GM18519 (cell line): ENCODE measurements at regions not wholly inside any gene's neighbourhood (a gene's known extent, or its start where the extent isn't known, plus 50 kb on each side); places are given as distances from the start of the nearest gene placed in this dataset.
A peak's percentile ranks its signal among the peaks of the same experiment; 100 is the strongest.
"Not testable (repeated sequence)": the region's sequence is repeated elsewhere in the genome, so short reads cannot be mapped to it uniquely, and the experiment has no call there.

ENCODE experiments used
- ATAC-seq: cut with Tn5 transposase; IDR thresholded peaks from one replicate; pipeline ENCODE4 v1.9.1; 2021; ENCODE audit warnings: mild to moderate bottlenecking, moderate library complexity; ENCODE audit not compliant: unreplicated experiment, low FRiP score

DNA sequence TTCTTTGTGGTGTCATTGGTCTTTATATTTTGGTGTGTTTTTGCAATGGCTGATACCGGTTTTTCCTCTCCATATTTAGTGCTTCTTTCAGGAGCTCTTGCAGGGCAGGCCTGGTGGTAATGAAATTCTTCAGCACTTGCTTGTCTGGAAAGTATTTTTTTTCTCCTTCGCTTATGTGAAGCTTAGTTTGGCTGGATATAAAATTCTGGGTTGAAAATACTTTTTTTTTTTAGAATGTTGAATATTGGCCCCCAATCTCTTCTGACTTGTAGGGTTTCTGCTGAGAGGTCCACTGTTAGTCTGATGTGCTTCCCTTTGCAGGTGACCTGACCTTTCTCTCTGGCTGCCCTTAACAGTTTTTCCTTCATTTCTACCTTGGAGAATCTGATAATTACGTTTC, 82.7 kb downstream of the XCL2 start:
- ATAC-seq, result not testable (repeated sequence)

DNA sequence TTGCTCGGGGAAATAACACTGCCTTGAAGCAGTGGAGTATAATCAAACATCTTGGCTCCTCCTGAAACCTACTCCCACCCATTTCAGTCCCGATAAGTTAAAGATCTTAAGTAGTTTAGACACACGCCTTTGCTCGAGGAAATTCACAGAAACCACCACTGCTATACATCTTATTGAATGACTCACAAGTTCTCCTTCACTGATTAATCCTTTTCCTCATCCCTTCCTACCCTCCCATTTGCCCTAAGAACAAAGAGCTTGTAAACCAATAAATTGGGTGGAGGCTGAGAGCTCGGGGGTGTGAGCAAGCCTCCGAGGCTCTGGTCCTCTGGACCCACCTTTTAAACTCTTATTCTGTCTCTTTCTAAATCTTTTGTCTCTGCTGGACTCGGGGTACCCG, 86.5 kb downstream of the XCL2 start:
- ATAC-seq, result not testable (repeated sequence)

DNA sequence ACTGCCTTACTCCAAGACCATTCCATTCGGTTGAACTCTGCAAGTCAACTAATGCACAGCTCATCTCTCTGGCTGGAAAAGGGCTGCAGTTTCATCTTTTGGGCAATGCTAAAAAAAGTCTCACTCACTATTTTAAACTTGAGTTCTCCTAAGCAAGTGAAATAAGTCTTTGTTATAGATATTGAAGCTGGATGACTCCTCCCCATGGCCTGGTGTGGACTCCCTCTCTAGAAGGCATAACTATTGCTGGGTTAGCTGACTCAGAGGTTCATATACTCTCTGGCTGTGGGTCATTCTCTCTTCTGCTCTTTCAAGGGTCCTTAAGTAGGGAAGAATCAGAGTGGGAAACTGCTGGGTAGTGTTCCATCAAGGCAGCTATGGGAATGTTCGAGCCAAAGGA, 88.0 kb downstream of the XCL2 start:
- ATAC-seq, result no peak

DNA sequence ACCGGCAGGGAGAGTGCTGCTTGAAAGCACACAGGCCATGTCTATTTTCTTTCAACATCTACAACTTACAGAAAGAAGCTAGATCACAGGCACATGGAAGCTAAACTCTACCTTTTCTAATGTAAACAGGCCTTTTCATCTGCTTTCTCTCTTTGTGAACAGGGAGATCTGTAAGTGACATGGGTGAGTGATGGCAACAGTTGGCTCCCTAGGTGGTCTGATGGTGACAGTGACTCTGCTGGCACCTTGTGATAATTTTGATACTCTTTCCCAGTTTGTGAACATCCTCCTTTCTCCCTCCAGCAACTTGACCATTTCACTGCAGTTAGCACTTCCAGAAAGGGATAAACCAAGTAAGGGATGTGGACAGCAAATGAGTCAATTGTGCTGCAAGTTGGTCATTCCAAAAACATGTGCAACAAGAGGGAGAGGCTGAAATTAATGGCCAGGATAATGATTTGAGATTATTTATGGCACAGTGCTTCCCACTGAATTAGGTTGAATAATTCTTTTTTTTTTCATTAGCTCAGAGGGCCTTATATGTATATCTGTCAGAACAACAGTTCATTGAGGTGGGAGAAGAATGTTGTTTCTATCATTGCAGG, 89.5 kb downstream of the XCL2 start:
- ATAC-seq, result no peak

DNA sequence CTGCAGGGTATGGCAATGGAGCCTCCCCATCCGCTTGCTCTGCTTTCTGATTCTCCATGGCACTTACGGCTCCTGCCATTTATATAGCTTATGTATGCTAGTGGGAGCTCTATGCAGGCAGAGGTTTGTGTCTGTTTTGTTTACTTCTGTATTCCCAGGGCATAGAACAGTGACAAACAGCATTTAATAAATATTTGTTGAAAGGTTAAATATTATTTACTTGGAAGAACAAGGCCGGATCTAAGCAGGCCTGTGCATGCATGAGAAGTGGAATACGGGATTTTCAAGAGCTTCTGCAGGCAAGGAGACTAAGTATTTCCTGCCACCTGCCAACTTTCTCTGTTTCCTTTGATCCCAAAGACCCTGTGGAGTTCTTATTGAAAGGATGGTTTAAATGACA, 90.7 kb downstream of the XCL2 start:
- ATAC-seq, result no peak

DNA sequence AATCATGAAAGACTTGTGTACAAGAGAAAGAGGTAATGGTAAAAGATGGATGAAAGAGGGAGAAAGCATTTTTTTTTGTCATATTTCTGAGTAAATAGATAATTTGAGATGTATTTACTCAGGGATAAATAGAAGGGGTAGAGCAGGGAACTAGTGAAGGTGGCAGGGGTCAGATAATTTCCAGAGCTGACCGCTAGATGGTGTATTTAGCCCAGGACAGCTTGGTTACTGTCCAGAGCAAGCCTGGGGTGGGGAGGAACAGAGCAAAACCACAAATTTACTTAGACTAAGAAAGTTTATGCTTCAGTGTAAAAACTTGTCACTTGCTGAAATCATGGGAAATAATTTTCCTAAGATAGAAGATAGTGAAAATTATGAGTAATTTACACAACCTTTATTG, 91.5 kb downstream of the XCL2 start:
- no peak for ATAC-seq

DNA sequence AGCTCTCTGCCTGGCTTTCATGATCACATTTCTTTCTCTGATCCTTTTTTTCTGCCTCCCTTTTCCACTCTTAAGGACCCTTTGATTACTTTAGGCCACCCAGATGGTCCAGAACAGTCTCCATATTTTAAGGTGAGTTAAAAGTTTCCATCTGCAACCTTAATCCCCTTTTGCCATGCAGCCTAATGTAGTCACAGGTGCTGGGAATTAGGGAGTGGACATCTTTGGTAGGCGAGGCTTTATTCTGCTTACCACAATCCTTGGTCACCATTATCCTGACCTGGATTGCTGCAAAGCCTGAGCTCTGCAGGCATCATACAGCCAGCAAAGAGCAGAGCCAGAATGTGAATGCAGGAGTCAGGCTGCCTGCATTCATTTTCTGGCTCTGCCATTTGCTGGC, 95.9 kb downstream of the XCL2 start:
- ATAC-seq, result no peak

DNA sequence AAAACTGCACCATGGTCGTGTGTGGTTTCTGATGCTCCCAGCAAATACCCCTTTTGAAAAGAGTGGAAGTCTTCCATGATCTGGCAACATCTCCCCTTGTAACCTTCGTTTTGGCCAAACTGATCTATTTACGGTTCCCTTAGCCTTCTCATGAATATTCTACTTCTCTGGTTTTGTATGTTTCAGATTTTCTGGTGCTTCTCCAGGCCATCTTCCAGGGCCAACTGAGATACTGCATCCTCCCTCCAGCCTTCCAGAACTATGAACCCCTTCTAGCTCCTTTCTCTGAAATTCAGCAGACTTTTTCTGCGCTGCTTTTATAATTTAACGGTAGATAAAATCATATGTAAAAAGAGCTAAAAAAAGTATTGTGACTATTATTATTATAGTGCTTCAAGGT, 97.7 kb downstream of the XCL2 start:
- ATAC-seq, result no peak

DNA sequence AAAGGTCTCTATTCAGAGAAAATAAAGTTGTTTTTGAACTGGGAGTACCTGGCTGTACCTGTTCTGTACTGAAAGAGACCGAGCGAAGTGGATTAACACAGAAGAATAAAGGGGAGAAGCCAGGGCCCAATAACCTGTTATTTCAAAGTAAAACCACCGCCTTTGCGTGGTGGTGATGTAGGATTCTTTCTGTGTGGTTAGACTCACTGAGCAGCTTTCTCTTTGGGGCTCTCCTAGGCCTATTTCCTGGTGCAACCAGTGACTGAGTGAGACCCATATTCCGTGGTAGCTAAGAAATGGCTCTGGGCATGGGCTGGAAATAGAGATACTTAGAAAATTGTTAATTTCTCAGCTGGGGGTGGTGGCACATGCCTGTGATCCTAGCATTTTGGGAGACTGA, 99.9 kb downstream of the XCL2 start:
- ATAC-seq, result no peak

DNA sequence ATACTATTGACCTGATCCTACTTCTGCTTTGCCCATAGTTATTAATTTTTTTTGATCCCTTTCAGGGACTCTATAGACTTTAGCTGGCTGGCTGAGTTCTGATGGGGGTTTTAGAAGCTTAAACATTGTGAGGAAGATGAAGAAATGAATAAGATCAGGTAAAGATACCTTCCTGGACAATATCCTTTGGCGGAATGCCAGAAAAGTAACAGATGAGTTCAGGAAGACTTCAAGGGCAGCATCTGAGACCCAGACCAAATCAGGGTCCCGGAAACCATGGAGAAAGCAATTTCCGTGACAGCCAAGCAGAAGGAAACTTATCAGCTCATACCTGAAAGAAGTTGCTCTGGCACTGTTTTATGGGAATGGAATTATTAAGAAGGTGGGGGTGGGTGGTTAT, 100.4 kb downstream of the XCL2 start:
- ATAC-seq, result no peak

DNA sequence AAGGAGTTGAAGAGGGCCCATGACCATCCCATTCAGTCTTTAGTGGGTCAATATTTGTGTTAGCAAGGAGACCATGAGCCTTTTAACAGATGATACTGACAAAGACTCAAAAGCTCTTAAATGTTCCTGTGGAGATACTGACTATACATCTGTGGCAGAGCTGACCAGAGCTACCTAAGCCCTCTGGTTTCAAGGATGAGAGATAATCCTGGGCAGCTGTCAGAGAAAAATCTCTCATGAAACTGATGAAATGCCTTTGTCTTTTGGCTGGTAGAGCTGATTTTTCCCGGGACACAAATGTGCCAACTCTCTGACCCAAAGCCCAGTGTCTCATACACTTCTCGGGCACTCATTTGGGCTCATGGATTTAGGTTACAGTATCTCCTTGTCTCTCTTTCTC, 100.9 kb downstream of the XCL2 start:
- ATAC-seq, result no peak

DNA sequence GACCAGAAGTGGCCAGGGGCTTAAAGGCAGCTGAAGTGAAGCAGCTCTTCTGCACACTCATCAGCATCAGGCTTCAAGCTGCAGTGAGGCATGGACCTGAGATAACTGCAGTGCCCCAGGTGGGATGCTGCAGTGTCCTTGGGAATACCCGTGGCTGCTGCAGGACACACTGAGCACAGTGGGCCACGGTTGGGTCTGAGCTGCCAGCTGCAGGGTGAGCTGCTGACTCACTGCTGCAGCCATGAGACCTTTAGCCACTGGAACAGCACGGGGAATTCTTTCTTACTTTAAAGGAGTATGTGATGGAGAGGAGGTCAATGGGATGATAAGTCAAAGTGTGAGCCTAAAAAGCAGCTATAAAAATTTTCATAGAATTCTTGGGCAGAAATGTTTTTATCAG, 102.1 kb downstream of the XCL2 start:
- ATAC-seq, result no peak

DNA sequence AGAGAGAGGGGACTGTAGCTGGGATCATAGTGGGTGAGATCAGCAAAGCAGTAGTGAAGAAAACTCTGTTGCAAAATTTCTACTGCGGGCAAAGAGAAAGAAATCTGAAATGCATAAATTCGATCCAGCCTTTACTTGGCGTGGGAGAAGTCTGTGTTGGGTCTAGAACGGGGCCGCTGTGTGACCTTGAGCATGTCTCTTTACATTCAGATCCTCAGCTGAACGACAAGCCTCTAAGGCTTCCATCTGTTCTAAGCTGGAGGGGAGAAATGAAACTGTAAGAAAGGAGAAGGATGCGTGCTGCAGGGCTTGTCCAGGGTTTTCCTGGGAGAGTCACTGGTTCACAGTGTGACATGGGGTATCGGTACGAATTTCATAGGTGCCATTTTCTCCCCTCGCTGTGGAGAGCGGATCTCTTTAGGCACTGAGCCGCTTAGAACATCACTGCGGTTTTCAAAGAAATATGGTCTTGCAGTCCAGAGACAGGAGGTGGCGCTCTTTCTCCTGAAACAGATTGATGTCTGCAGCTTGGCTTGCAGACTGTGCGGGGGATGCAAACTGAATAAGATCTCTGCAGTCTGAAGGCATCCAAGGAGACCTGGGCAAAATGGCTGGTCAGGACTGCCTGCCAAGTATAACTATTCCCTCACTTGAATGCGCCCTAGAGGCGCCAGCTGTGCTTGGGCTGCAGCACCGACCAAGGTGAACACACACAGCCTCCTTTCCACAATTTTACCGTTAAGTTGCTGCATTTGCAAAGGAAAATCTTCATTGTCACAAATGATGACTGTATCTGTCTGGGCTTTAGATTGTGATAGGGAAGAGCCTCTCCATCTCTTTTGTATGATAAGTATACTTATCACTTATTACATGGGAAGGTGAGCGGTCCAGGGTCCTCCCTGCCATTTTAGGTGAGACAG, 104.1 kb downstream of the XCL2 start:
- peak; percentile 71 for ATAC-seq

DNA sequence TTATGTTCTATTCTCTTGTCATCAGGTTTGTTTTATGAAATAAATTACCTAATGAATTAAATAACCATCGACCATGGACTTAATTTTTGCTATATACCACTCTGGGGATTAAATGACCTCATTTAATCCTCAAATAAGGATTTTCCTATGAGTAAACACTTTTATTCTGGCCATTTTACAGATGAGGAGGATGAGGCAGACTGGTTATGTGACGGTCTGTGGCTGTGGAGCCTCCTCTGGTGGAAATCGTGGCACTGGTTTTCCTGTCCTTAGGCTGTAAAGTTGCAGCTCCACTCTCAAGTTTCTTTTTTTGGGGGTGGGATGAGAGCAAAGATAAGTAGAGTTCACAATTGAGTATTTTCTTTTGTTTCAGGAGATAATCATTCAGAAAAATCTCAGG, 105.2 kb downstream of the XCL2 start:
- ATAC-seq, result no peak

DNA sequence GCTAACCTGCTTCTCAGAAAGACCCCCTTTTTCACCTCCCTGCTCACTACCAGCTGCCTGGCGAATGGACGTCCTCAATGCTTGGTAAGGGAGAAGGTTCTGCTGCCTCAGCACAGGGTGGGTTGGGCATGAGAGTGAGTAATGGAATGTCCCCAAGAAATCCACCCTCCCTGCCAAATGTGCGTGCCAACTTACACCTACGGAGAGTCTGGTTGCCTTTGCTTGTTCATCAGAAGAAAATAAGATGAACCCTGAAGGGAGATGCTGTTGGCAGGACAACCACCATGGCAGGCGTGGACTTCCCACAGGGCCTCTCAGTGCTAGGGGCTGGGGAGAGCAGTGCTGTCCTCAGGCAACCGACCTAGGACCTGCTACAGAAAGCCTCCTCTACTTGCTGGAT, 106.0 kb downstream of the XCL2 start:
- ATAC-seq, result no peak

DNA sequence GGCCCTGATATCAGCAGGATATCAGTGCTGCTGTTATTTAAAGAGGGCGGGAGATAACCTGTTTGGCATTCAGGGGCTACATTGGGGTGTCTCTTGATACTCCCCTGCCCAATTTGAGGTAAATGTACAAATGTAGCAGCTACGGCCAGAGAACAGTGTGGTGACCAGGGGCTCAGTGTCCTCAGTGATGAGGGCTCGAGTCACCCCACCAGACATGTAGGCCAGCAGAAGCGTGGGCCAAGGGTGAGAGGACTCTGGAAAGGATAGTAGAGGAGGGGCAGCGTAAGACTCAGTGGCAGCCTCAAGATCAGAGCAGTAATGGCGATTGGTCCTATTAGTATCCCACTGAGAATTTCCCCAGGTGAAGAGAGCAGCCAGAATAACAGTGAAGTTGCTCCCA, 108.4 kb downstream of the XCL2 start:
- no peak for ATAC-seq

DNA sequence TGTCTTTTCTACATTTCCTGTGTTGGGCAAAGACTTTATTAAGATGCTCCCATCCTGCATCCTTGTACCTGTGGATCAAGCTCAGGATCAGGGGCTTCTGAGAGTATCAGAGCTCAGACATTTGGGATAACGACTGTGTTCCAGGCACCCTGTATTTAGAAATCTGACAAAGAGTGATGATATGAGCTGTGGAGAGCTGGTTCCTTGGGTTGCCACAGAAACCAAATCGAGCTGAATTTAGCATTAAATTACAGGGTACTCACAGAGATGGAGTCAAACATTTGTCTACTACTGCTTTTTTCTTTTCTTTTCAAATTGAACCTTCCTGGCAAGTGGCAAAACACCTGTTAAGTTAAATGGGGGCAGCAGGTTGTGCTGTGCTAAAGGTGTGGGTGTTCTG, 110.6 kb downstream of the XCL2 start:
- no peak for ATAC-seq

DNA sequence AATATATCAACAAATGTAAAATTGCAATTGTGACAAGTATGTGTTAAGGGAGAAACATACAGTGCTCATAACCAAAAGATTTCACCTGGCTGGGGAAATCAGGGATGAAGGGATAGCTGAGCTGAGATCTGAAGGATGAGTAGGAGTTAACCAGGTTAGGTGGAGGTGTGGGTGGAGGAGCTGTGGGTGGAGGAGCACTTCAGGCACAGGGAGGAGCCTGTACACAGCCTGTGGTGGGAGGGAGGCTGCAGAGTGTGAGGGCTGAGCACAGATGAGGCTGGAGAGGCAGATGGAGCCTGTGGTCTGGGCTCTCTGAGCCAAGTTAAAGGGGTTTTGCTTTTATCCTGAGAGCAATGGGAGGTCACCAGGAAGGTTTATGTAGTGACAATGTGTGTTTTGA, 111.9 kb downstream of the XCL2 start:
- ATAC-seq, result no peak

DNA sequence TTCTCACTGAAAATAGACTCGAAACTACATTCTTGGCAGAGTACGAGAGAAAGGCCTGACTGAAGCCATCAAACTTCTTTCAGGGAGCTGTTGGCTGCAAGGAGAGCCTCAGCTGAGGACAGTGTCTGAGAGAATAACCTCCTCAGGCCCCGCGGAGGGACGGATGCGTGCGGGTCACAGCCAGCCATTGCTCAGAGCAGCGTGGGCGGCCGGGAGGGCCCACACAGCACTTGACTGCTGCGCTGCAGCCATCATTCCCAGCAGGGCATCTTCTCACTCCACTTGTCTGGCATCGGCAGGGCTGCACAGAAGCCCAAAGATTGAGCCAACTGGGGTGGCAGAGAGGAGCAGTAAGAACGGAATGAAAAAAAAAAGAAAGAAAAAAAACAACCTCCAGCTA, 113.5 kb downstream of the XCL2 start:
- ATAC-seq, result no peak

DNA sequence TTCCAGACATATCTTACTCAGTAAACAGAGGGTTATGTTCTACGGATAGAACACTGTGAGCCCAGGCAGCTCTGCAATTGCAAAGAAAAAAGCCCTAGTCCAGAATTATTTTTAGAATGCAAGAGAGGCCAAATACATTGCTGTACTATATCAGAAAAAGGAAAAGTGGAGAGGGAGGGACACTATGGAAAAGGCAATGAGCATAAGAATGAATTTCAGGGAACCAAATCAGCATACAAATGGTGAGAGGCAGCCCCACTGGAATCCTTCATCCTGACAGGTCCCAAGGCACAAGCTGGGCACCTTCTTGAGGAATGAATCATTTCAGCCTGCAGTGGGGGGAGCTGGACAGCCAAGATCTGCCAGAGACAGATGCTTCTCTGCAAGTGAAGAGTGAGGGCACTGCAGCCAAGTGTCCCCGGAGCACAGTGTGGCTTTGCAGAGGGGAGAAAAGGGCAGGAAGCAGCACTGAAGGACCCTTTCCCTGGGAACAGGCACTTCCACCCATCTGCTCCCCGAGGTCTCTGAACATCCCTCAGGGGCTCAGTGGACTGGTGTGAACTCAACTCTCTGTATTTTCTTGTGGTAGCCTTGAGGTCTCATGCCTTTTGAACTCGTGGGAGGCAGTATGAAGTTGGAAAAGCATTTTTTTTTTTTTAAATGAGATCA, 115.6 kb downstream of the XCL2 start:
- ATAC-seq, result no peak

DNA sequence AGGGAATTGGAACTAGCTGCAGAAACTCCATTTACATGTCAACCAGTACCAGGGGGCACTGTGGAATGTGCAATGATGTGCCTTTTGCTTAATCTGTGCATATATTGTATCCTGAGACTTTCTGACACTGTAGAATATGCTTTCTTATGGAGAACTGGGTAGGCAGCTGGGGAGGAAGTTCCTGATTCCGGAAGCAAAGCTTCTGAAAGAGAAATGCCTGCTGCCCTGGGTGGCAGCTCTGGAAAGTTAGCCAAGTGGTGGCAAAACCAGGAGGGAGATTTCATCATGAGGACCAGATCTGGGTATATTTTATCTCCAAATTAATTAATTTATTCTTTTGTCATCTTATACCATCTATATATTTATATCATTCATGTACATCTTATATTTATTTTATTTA, 116.7 kb downstream of the XCL2 start:
- no peak for ATAC-seq

DNA sequence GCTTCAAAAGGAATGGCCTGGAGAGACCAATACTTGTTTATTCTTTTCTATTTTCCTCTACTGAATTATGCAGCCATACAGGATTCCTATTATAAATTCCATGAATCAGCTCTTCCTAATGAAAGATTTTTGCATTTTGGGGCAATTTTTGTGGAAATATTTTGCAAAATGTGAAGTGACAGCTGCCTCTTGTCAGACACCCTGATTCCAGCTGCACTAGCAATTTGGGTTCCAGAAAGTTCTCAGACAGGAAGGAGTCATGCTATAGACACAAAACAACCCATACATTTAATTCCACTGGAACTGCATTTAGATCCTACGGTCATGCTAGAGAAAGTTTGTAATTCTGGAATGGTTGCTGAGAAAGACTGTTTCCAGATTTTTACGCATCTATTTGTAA, 119.5 kb downstream of the XCL2 start:
- no peak for ATAC-seq
